ENCODE measurements at regions not wholly inside any gene's neighbourhood (a gene's known extent, or its start where the extent isn't known, plus 50 kb on each side); places are given as distances from the start of the nearest gene placed in this dataset.
A peak's percentile ranks its signal among the peaks of the same experiment; 100 is the strongest.

DNA sequence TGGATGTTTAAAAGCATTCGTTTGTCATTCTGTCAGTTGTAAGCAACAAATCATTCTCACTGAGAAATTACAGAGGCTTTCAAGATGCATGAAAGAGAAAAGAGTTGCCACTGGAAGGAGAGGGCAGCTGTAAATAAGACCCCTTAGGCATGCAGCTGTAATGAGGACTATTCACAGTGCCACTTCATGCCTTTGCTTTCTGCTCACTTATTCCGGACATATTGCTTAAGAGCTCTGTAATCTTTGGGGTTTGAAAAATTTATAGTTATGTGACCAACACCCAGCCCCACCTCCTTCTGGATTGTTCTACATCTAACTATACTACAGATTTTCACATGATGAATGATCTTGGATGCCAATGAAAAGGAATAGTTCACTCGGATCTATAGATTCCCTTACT is 194.8 kb upstream of the DCN start:
- no peak for DNase-seq

DNA sequence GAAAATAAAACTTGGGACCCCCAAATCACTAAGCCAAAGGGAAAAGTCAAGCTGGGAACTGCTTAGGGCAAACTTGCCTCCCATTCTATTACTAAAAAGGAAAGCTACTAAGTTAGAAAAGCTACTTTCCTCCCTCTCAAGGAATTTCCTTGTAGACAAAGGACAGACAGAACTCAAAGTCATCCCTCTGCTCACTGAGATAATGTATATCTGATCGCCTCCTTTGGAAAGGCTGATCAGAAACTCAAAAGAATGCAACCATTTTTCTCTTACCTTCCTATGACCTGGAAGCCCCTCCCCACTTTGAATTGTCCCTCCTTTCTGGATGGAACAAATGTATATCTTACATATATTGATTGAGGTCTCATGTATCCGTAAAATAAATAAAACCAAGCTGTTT is 190.5 kb upstream of the DCN start:
- no peak for DNase-seq

- no peak for DNase-seq
Measured at GRCh38 chr12:91370086-91370868, 187.7 kb upstream of the DCN start.

- DNase-seq = no peak
Measured at GRCh38 chr12:91368613-91369012, 186.0 kb upstream of the DCN start.

DNA sequence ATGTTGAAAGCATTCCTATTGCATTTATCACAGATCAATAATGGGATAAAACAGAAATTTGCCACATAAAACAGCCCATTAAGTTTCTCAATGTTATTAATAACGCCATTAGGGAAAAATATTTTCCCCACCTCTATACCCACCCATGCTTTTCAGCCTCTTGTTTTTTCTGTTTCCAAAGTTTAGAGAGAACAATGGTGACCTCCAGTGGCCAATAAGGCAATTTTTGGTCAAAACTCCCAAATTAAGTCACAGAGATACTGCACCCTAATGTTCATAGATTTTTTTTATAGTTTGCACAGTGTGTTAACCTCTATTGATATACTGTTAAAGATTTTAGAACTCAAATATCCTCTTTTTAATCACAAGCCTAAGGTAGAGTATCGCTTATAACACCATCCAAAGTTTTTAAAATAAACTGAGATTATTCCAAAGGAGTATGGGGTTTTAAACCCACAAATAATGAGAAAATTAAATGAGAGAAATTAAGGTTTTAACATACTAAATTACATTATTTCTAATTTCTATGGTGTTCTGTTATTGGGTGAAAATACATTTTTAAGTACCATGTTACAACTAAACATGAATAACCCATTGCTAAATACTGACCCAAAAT is 184.7 kb upstream of the DCN start:
- DNase-seq = no peak

DNA sequence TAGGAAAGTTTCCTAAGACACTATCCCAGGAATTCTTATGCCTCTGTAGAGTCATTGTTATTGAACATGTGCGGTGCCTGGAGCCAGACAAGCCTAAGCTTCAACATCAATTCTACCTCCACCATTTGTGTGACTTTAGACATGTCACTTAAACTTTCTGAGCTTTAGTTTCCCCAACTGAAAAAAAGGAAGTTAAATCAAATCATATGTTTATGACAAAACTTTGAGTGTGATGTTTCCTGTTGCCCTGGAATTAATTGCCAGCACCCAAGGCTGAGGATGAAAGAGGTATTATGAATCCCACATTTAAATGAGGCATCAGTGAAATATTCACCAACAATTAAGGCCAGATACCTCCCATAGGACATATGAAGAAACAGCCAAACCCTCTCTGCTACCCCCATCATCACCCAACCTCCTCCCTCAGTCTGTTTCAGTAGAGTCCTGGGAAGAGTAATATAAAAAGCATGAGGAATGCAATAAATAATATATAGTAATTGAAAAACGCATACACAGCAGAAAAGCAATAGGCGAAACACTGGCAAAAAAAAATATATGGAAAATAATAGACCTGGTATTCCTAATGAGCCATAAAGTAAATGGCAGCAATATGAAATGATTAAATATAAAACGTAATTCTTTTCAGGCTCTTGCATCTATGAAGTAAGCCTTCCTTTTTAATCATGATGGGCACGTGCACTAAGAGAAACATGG is 182.0 kb upstream of the DCN start:
- no peak for DNase-seq

GRCh38 chr12:91361864-91362263 is 179.2 kb upstream of the DCN start:
- no peak for DNase-seq

- no peak for DNase-seq
Measured at GRCh38 chr12:91357381-91357780, 174.8 kb upstream of the DCN start.

DNA sequence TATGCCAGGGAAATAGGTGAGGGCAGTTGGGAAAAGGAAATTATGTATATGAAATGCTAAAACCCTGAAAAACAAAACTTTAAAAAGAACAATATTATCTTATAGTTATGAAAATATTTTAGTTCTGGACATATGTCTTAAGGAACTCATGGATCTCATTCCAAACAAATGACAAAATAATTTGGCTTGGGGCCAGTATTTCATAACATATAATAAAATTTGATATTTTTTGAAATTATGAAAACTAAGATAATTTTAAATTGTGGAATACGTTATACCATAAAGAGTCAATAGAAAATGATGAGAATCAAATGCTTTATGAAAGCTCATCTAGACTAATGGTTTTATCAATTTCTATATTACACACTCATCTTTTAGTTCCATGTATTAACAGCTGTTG is 173.8 kb upstream of the DCN start:
- DNase-seq = no peak

DNA sequence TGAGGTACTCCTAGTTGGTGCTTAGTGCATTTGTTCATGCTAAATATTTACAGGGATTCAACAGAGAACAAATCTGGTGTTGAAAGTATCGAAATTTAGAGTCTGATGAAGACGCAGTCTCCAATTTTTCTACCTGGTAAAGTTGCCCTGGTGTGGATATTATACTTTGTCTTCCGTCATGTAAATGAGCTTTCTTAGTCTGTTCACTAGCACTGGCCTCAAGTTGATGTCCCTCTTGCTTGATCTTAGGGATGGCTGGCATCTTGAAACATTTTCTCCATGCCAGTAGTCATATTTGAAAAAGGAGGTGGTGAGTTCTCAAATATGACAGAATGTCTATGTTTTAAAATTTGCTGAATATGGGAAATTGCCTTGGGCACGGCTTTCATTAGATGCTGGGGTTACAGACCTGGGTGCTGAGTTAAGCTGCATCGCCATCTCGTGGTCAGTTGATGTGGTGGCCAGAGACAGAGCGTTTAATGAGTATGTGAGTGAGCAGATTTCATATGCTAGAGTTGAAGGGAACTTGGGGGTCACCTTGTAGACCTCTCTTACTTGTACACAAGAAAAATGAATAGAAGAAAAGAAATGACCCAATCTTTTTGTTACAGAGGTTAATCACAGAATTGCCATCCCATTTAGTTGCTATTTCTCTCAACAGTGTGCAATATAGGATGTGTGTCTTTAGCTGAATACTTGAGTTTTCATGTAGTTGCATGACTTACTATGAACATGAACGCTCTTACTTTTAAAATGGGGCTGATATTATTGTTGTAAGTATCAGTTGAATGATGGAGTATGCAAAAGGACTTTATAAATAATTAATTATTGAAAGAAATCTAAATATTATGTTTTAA is 172.8 kb upstream of the DCN start:
- peak; percentile 7 for DNase-seq

DNA sequence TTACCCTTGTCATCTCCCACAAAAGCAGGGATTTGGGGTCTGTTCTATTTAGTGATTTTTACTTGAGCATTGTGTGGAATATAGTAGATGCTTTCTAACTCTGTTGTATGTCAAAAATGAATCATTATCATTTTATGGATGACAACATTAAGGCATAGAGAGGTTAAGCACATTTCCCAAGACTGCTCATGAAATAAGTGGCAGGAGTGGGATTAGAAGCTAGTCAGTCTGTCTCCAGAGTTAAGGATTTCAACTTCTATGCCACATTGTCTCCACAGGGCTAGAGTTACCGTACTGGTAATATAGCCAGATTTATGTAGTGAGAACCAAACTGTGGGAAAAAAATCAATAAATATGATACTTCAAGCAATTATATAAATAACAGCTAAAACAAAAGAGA is 170.6 kb upstream of the DCN start:
- DNase-seq = no peak

DNA sequence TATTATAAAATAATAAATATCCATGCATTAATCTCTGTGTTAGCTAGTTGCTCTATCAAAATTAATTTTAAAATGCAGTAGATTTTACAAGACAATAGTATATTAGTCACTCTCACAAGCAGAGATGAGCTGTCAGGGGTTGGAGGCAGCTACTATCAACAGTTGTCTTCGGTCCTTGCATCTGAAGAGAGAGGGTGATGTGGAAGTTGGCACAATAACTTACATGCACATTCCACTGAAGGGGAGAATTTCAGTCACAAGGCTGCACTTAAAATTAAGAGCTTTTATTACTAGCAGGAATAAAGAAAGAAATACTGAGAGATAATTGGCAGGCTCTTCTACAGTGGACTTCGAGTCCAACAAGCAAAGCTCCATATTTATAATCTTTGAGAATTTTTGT is 166.9 kb upstream of the DCN start:
- no peak for DNase-seq

DNA sequence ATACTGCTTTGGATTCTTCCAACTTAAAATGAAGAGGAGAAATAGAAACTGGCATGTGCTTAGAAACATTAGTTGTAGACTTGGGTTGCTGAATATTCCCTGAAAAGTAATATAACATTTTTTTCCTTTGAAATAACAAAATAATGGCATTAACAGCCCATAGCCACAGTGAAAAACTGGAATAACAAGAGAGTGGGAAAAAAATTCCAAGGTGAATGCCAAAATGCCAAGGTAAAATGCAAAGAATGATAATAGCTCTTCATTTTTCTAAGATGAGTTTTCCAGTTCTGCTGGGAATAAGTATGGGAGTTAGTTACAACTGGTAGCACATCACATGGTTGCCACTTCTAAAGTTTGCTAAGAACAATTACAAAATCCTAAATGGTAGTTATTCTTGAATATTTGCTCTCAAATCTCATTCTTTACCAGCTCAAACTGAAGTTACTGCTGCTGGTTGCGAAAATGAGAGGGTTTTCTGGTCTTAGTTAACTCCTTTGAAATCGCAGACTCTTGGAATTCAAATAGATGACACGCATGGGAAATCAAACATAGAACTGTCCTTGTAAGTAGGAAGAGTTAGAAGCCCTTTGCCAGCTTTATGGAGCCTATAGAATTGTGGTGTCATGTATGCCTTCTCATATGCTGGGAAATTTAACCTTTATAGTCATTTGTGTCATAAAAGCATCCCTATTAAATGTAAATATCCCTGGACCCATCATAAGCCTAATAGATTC is 165.0 kb upstream of the DCN start:
- DNase-seq = no peak

DNA sequence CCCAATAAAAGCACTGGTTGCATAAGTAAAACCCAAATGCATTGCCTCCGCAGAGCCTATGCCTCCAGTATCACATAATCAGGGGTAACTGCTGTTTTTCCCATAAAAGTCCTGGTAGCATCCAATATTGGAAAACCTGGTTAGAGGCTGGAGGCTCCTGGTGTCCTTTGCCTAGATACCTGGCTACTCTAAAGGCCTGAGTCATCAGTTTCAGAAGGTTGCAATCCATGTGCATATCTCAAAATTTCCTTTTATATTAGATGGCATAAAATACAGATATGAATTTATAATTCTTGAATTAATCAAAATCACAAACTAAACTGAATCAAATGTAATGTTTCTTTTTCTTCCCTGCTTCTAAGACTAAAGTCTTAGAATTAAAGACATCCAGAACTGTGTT is 164.2 kb upstream of the DCN start:
- DNase-seq = no peak

- no peak for DNase-seq
Measured at GRCh38 chr12:91344408-91344807, 161.8 kb upstream of the DCN start.

DNA sequence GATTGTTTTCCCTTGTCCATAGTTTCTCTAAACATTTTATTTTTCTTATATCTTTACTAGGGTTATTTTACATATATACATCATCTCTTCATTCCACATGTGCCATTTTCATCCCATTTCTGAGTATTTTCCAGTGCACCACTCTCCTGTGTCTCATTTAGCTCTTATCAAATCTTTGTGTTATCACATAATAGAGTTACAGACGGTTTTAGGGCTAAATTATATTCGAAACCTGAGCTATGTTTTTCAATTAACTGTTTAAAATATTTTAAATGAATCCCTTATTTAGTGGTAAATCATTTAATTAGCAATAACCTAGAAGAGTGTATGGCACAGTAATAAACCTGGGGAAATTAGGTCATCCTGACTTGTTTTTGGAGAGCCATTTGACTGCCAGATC is 160.4 kb upstream of the DCN start:
- no peak for DNase-seq

- DNase-seq = no peak
Measured at GRCh38 chr12:91339106-91339505, 156.5 kb upstream of the DCN start.

DNA sequence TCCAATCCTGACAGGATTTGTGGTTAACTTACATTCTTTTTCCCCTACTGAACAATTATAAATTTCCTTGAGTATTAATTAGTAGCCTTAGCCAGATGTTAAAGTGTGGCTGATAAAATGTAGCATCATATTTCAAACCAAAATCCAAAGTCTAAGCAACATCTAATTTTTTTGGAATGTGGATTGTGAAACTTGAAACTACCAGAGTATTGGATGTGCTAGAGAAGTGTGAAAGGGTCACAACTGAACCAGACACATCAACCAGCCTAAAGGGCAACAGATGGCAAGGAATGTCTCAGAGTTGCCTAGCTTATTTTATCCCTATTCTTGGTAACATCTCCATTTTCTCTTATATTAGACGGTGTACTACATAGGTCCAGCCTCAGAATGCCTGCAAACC is 153.1 kb upstream of the DCN start:
- DNase-seq = no peak

- no peak for DNase-seq
Measured at GRCh38 chr12:91333966-91334365, 151.3 kb upstream of the DCN start.

DNA sequence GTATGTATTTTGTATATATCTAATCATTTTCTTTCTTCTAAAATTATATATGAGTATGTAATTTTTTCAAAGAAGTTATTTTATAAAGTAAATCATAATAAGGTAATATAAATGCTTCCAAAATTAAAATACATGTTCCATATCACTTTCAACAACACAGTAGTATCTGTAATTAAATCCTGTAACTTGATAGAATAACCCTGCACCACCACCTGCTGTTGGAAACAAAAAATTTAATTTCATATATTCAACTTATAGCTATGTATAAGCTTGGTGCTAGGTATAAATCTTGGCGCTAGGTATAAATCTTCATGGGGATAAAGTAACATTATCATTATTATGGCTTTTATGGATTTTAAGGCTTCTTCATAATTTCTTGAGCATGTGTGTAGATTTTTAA is 149.7 kb upstream of the DCN start:
- DNase-seq = no peak

GRCh38 chr12:91331371-91331770 is 148.8 kb upstream of the DCN start:
- no peak for DNase-seq

DNA sequence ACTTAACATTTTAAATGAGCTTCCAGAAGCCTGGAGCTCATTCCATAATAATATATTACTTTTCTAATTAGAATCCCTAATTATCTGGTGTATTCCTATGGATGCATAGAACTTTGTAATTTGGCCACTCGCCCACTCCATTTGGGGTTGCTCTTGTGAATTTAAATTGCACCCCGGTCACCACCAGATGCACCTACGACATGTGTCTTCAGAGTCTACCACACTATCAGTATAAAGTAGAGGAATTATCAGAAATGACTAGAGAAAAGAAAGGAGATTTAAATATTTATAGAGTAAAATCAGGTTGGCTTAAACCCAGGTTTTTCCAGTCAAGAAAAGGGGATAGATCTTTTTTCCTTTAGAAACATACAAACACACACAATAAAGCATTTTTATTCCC is 145.8 kb upstream of the DCN start:
- no peak for DNase-seq

DNA sequence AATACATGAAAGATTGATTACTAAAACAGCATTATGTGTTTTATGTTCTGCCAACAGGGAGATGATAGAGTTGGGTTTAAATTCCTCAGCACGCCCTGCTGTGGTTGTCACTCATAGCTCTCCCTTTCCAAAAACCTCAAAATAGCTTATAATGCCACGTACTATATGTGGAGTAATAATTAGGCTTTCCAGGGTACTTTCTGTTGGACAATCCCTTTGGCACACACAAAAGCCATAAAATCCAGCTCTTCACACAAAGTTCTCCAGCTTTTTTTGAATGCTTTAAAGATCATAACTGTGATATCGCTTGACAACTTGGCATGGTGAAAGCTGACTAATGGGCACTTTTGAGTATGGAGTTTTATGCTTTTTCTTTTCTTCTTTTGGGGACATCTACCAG is 145.3 kb upstream of the DCN start:
- no peak for DNase-seq

Measured in activated T-cell treated with anti-CD3 and anti-CD28 coated beads for 4 hours (primary cell).